Fibroblast of lung (primary cell): ENCODE measurements at regions not wholly inside any gene's neighbourhood (a gene's known extent, or its start where the extent isn't known, plus 50 kb on each side); places are given as distances from the start of the nearest gene placed in this dataset.
"Not testable (repeated sequence)": the region's sequence is repeated elsewhere in the genome, so short reads cannot be mapped to it uniquely, and the experiment has no call there.

Experiments used
- DNase-seq, 2 donors: peaks; one replicate each; pipeline versions ENCODE4 v3.0.0 to v3.0.0-alpha.2; 2010; ENCODE audit warnings: low read depth in 2 of 2
- H2AFZ ChIP-seq: 2 replicates; pipeline ENCODE4 v1.5.1; 2012; ENCODE audit warnings: low read length, control low read depth, inconsistent platforms
- H3K27ac ChIP-seq: 2 replicates; pipeline ENCODE4 v1.5.1; 2011; ENCODE audit warnings: low read length, control low read depth; ENCODE audit not compliant: insufficient read depth
- H3K27me3 ChIP-seq: 2 replicates; pipeline ENCODE4 v1.5.1; 2011; ENCODE audit warnings: mild to moderate bottlenecking, low read length; ENCODE audit not compliant: control insufficient read depth, insufficient read depth
- H3K36me3 ChIP-seq: 2 replicates; pipeline ENCODE4 v1.5.1; 2011; ENCODE audit warnings: low read length; ENCODE audit not compliant: control insufficient read depth, insufficient read depth
- H3K4me1 ChIP-seq: 2 replicates; pipeline ENCODE4 v1.5.1; 2011; ENCODE audit warnings: low read length; ENCODE audit not compliant: control insufficient read depth, insufficient read depth; ENCODE audit errors: extremely low read depth
- H3K4me2 ChIP-seq: 2 replicates; pipeline ENCODE4 v1.5.1; 2011; ENCODE audit warnings: low read length, control low read depth; ENCODE audit not compliant: insufficient read depth; ENCODE audit errors: extremely low read depth
- H3K4me3 ChIP-seq, 4 experiments: fragments of 200-600 bp in 1 of 4; sonication (generic) in 1 of 4; replicated peaks in 1 of 4; 2 replicates each; pipeline ENCODE4 v1.5.1; 2011 to 2016; ENCODE audit warnings: low read length in 4 of 4, low read depth in 3 of 4, mild to moderate bottlenecking in 3 of 4, control low read depth in 2 of 4, inconsistent platforms in 1 of 4, mixed read lengths in 1 of 4; ENCODE audit not compliant: insufficient read depth in 1 of 4; ENCODE audit errors: control extremely low read depth in 1 of 4
- H3K79me2 ChIP-seq: 2 replicates; pipeline ENCODE4 v1.5.1; 2012; ENCODE audit warnings: mild to moderate bottlenecking, low read length, inconsistent platforms; ENCODE audit not compliant: control insufficient read depth, insufficient read depth
- H3K9ac ChIP-seq: 2 replicates; pipeline ENCODE4 v1.5.1; 2011; ENCODE audit warnings: mild to moderate bottlenecking, low read length, control low read depth; ENCODE audit not compliant: insufficient read depth
- H3K9me3 ChIP-seq: 2 replicates; pipeline ENCODE4 v1.5.1; 2012; ENCODE audit warnings: low read depth, low read length; ENCODE audit not compliant: control insufficient read depth, insufficient read depth
- H4K20me1 ChIP-seq: 2 replicates; pipeline ENCODE4 v1.5.1; 2011; ENCODE audit warnings: low read length; ENCODE audit not compliant: control insufficient read depth, insufficient read depth; ENCODE audit errors: extremely low read depth

DNA sequence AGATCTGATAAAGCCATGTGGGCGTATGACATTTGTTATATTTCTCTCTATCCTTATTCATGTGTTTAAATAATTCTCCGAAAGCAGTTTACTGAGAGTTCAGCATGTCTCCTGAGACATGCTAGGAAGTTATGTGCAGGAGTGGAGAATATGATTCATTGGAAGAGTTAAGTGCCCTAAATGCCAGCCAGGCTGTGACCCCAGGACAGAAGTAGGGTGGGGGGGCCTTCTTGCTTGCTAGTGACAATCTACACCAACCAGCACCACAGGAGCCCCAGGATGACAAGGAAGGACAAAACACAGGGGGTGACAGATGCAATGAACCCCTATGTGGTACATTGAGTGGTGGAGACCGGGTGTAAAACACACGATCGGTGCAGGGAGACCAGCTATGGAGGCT lies 79.5 kb upstream of the PLGLB2 start:
- not testable (repeated sequence) for H3K27ac ChIP-seq, H3K9me3 ChIP-seq, H4K20me1 ChIP-seq, H2AFZ ChIP-seq, H3K36me3 ChIP-seq, H3K4me2 ChIP-seq, H3K4me1 ChIP-seq, H3K4me3 ChIP-seq, H3K79me2 ChIP-seq, DNase-seq, H3K9ac ChIP-seq, H3K27me3 ChIP-seq

DNA sequence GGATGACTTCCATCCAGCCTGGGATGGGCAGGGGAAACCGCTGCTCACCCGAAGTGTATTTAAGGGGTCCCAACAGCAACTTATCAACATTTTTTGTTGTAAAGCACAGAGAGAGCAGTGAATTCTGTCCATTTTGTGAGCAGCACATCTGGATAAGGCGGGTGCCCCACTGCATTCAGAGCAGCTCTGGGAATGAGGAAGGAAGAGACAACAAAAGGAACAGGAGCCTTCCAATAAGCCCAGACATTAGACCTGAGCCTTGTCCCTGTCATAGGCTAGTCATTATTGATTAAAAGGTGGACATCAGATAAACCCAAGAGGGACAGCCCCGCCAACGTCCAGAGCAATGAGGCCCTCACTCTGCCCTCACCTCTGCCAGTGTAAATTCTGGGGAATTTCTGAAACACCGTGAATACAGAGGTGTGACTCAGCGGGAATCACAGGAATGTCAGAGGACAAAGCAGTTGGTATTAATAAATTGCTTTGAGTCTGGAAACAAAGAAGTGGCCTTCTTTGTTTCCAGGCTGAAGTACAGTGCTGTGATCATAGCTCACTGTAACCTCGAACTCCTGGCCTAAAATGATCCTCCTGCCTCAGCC lies 78.2 kb upstream of the PLGLB2 start:
- H3K9me3 ChIP-seq, H3K27ac ChIP-seq, H4K20me1 ChIP-seq, H3K79me2 ChIP-seq, H3K9ac ChIP-seq, H3K36me3 ChIP-seq, DNase-seq, H3K4me2 ChIP-seq, H3K27me3 ChIP-seq, H3K4me1 ChIP-seq, H3K4me3 ChIP-seq, H2AFZ ChIP-seq: not testable (repeated sequence)

GRCh38 chr2:87672404-87672803 lies 75.5 kb upstream of the PLGLB2 start:
- H4K20me1 ChIP-seq, result not testable (repeated sequence)

GRCh38 chr2:87674729-87675128 lies 73.2 kb upstream of the PLGLB2 start:
- not testable (repeated sequence) for H3K27me3 ChIP-seq, H3K79me2 ChIP-seq, H3K4me3 ChIP-seq, DNase-seq, H3K4me1 ChIP-seq, H3K9ac ChIP-seq, H3K9me3 ChIP-seq, H2AFZ ChIP-seq, H3K4me2 ChIP-seq, H3K27ac ChIP-seq, H4K20me1 ChIP-seq, H3K36me3 ChIP-seq

More at GRCh38 chr2:87672404-87672803, 75.5 kb upstream of the PLGLB2 start:
- H3K36me3 ChIP-seq, H3K79me2 ChIP-seq, H3K4me1 ChIP-seq, H3K4me2 ChIP-seq, H3K4me3 ChIP-seq, H3K9ac ChIP-seq, H3K9me3 ChIP-seq, DNase-seq, H3K27me3 ChIP-seq, H3K27ac ChIP-seq, H2AFZ ChIP-seq: not testable (repeated sequence)

GRCh38 chr2:87675487-87675886 lies 72.4 kb upstream of the PLGLB2 start:
- not testable (repeated sequence) for DNase-seq

DNA sequence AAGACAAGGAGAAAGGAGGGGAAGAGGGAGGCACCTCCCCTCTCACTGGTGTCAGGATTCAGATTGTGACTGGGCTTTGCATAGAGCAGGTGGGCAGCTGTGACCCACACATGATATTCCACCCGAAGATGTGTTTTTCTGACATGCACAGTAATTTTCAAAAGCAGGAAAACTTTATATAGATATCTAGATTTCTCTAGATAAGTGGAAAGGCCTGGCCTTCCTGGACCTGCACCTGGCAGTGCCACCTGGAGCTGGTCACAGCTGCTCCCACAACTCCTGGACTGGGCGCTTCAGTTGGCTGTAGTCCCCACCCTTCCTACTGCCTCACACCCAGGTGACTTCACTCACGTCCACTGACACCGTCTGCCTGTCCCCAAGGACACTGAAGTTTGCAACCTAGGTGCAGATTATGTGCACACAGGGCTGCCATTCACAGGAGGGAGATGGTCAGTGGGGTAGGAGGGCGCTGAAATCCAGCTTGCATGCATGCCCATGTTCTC lies 70.4 kb upstream of the PLGLB2 start:
- H4K20me1 ChIP-seq, H3K36me3 ChIP-seq, H3K4me1 ChIP-seq, H3K27ac ChIP-seq, H3K79me2 ChIP-seq, H3K4me3 ChIP-seq, H2AFZ ChIP-seq, H3K27me3 ChIP-seq, DNase-seq, H3K4me2 ChIP-seq, H3K9ac ChIP-seq, H3K9me3 ChIP-seq: not testable (repeated sequence)

More at GRCh38 chr2:87675487-87675886, 72.4 kb upstream of the PLGLB2 start:
- H3K9ac ChIP-seq, H3K27ac ChIP-seq, H3K4me2 ChIP-seq, H3K27me3 ChIP-seq, H2AFZ ChIP-seq, H3K36me3 ChIP-seq, H3K4me1 ChIP-seq, H3K9me3 ChIP-seq, H3K79me2 ChIP-seq, H4K20me1 ChIP-seq, H3K4me3 ChIP-seq: not testable (repeated sequence)

DNA sequence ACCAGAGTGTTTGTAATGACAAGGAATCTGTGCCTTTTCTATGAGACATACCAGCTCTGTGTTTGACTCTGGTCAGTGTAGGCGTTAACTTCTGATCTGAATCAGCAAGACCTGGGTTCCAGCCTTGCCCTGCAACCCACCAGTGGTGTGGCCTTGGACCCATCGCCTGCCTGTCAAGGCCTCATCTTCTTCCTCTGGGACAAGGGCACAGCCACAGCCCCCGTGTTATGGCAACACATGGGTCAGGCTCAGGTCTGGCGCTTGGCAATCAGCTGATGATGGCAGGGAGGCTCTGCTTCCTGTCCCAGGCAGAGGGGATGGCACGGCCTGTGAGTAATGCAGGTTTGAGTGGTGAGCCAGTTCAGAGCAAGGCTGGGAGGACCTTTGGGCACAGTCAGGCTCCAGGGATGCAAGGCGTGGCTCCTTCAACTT lies 69.1 kb upstream of the PLGLB2 start:
- H2AFZ ChIP-seq, H3K9me3 ChIP-seq, H3K9ac ChIP-seq, DNase-seq, H4K20me1 ChIP-seq, H3K27me3 ChIP-seq, H3K27ac ChIP-seq, H3K79me2 ChIP-seq, H3K4me3 ChIP-seq, H3K4me2 ChIP-seq, H3K36me3 ChIP-seq, H3K4me1 ChIP-seq: not testable (repeated sequence)
